ENCODE measurements at regions not wholly inside any gene's neighbourhood (a gene's known extent, or its start where the extent isn't known, plus 50 kb on each side); places are given as distances from the start of the nearest gene placed in this dataset.

DNA sequence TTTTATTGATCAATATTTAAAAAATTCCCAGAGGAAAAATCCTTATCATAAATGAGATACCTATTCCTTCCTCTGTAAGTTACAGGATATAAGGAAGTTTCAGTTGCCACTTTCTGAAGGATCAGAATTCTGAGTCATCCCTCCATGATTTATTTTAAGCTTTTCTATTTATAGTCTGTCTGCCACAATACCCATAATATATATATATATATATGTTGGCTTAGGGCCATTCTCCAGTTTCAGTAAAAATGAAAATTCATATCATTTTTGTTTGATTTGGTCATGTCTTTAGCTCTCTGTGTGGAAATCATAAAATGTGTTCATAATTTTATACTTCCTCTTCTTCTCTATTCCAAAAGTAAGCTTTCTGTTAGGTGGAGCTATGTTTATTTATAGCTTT, 215.8 kb upstream of the CYLC2 start:
- Histone ChIP-seq H3K9me3 (replicated peaks in 1 of 3) (no peaks in the 10 kb centered on the region), H3K27ac (no peak overlapping the region), H3K36me3 (replicated peaks in 1 of 2) (no peaks in the 10 kb centered on the region), H3K4me1 (replicated peaks in 1 of 2) (no peaks in the 10 kb centered on the region), H3K27me3 (no peaks in the 10 kb centered on the region), H3K4me3 (no peak overlapping the region)
- DNase-seq = no peak
- intact Hi-C loops (cut with DNase I) = no loop called here
- TF ChIP-seq, protein P1, sequence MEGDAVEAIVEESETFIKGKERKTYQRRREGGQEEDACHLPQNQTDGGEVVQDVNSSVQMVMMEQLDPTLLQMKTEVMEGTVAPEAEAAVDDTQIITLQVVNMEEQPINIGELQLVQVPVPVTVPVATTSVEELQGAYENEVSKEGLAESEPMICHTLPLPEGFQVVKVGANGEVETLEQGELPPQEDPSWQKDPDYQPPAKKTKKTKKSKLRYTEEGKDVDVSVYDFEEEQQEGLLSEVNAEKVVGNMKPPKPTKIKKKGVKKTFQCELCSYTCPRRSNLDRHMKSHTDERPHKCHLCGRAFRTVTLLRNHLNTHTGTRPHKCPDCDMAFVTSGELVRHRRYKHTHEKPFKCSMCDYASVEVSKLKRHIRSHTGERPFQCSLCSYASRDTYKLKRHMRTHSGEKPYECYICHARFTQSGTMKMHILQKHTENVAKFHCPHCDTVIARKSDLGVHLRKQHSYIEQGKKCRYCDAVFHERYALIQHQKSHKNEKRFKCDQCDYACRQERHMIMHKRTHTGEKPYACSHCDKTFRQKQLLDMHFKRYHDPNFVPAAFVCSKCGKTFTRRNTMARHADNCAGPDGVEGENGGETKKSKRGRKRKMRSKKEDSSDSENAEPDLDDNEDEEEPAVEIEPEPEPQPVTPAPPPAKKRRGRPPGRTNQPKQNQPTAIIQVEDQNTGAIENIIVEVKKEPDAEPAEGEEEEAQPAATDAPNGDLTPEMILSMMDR (IDR thresholded peaks at IDR 0.05) = no peak
- no peak for TF ChIP-seq POLR2A (IDR thresholded peaks at IDR 0.05)

DNA sequence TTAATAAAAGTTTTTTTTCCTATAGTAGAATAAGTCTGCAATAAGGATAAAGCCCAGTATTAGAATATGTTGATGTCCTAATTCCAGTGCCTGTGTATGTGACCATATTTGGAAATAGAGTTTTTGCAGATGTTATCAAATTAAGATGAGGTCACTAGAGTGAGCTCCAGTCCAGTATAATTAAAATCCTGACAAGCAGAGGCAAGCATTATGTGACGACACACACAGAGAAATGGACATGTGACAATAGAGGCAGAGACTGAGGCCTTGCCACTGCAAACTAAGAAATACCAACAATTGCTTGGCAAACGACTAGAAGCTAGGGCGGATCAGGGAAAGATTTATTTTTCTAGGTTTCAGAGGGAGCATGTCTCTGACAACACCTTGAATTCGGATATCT, 216.4 kb upstream of the CYLC2 start:
- TF ChIP-seq, protein P1 (IDR thresholded peaks at IDR 0.05) = no peak
- TF ChIP-seq POLR2A (IDR thresholded peaks at IDR 0.05) = no peak
- WGBS, 4 donors = 43 to 58% (median 50%) methylated on average over 4 of the region's 4 CpGs
- no peaks in the 10 kb centered on the region for H3K36me3 ChIP-seq (replicated peaks in 1 of 2)
- intact Hi-C loops (cut with DNase I) = no loop called here
- H3K4me1 ChIP-seq (replicated peaks in 1 of 2) = no peaks in the 10 kb centered on the region
- H3K9me3 ChIP-seq (replicated peaks in 1 of 3) = no peaks in the 10 kb centered on the region
- no peak overlapping the region for H3K4me3 ChIP-seq
- no peak overlapping the region for H3K27ac ChIP-seq
- no peak for DNase-seq
- no peaks in the 10 kb centered on the region for H3K27me3 ChIP-seq

DNA sequence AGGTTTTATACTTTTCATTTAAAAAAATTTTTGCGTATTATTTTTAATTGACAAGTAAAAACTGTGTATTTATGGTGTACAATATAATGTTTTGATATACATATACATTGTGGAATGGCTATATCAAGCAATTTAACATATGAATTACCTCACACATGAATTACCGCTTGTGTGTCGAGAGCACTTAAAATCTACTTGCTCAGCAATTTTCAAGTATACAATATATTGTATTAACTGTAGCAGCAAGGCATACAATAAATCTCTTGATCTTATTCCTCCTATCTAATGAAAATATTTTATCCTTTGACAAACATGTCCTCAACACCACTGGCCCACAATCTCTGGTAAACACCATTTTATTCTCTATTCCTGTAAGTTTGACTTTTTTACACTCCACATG, 224.4 kb upstream of the CYLC2 start:
- no peak overlapping the region for H3K27ac ChIP-seq
- H3K36me3 ChIP-seq (replicated peaks in 1 of 2) = no peaks in the 10 kb centered on the region
- H3K4me1 ChIP-seq (replicated peaks in 1 of 2) = no peaks in the 10 kb centered on the region
- H3K4me3 ChIP-seq = no peak overlapping the region
- intact Hi-C loops (cut with DNase I) = no loop called here
- H3K27me3 ChIP-seq = no peaks in the 10 kb centered on the region
- H3K9me3 ChIP-seq (replicated peaks in 1 of 3) = no peaks in the 10 kb centered on the region
- WGBS, 4 donors = 81 to 85% (median 83%) methylated on average over 3 of the region's 3 CpGs
- no peak for DNase-seq
- TF ChIP-seq, protein P1 (IDR thresholded peaks at IDR 0.05) = no peak
- no peak for TF ChIP-seq POLR2A (IDR thresholded peaks at IDR 0.05)

DNA sequence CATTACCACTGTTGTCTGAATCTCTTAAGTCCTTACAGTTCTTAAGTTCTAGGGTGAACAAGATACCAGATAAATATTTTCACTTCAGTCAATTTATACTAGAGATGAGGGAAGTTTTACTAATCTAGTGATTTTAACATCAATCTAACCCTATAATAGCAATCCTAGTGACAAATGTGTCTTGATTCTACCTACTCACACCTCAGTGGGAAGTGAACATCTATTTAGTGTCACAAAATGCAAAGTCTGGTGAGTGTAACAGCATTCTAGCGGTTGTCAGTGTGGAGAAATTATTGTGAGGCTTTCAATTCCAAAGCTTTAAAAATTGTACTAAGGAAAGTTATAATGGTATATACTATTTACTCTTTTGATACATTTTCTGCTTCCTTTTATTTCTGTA, 225.8 kb upstream of the CYLC2 start:
- no peak for TF ChIP-seq POLR2A (IDR thresholded peaks at IDR 0.05)
- TF ChIP-seq, protein P1 (IDR thresholded peaks at IDR 0.05) = no peak
- Histone ChIP-seq H3K27ac (no peak overlapping the region), H3K9me3 (replicated peaks in 1 of 3) (no peaks in the 10 kb centered on the region), H3K4me1 (replicated peaks in 1 of 2) (no peaks in the 10 kb centered on the region), H3K4me3 (no peak overlapping the region), H3K36me3 (replicated peaks in 1 of 2) (no peaks in the 10 kb centered on the region), H3K27me3 (no peaks in the 10 kb centered on the region)
- intact Hi-C loops (cut with DNase I) = no loop called here
- no peak for DNase-seq
- 70 to 94% (median 85%) methylated on average over 1 of the region's 1 CpG for WGBS, 4 donors
